CD4-positive, alpha-beta T cell (primary cell): ENCODE measurements at regions not wholly inside any gene's neighbourhood (a gene's known extent, or its start where the extent isn't known, plus 50 kb on each side); places are given as distances from the start of the nearest gene placed in this dataset.

Experiments used
- ATAC-seq: fragments of 200-7000 bp; cut with Tn5 transposase; one replicate; pipeline ENCODE4 v1.10.0; 2022; ENCODE audit warnings: mild to moderate bottlenecking; ENCODE audit not compliant: poor library complexity
- CTCF ChIA-PET: fragments of 350-600 bp; sonication (Branson Sonifier 250); formaldehyde crosslinking; loops from one replicate; lab custom pipeline; 2021; ENCODE audit warnings: antibody characterized with exemption, inconsistent platforms; lab: Charles Lee
- POLR2A ChIA-PET: fragments of 350-600 bp; sonication (Branson Sonifier 250); formaldehyde crosslinking; loops from one replicate; lab custom pipeline; 2021; ENCODE audit warnings: antibody characterized with exemption, inconsistent platforms; lab: Charles Lee
- DNase-seq, 14 experiments: peaks; one replicate each; pipeline ENCODE4 v3.0.0-alpha.2; 2013 to 2020; ENCODE audit warnings: mixed read lengths in 2 of 14
- H3K27ac ChIP-seq, 2 donors: one replicate each; pipeline versions ENCODE4 v1.5.1 to v1.7.0; 2013; ENCODE audit warnings: low read length in 2 of 2, low read depth in 1 of 2, mild to moderate bottlenecking in 1 of 2
- H3K27me3 ChIP-seq, 2 experiments: 1 replicate in 1 of 2; 2 replicates in 1 of 2; pipeline versions ENCODE4 v1.6.1 to v1.7.0; 2013; ENCODE audit warnings: low read length in 2 of 2, control low read depth in 1 of 2, mild to moderate bottlenecking in 1 of 2, moderate library complexity in 1 of 2; ENCODE audit not compliant: insufficient read depth in 2 of 2, control insufficient read depth in 1 of 2
- H3K36me3 ChIP-seq: one replicate; pipeline ENCODE4 v1.6.1; 2013; ENCODE audit warnings: low read length, control low read depth; ENCODE audit not compliant: insufficient read depth
- H3K4me1 ChIP-seq: one replicate; pipeline ENCODE4 v1.6.1; 2013; ENCODE audit warnings: low read length, control low read depth; ENCODE audit not compliant: insufficient read depth
- H3K4me3 ChIP-seq: one replicate; pipeline ENCODE4 v1.5.1; 2013; ENCODE audit warnings: mild to moderate bottlenecking, low read length, moderate library complexity
- H3K9me3 ChIP-seq, 2 experiments: 1 replicate in 1 of 2; 2 replicates in 1 of 2; pipeline versions ENCODE4 v1.6.1 to v1.7.0; 2013; ENCODE audit warnings: low read length in 2 of 2, mild to moderate bottlenecking in 2 of 2, control low read depth in 1 of 2, moderate library complexity in 1 of 2; ENCODE audit not compliant: control insufficient read depth in 1 of 2, insufficient read depth in 1 of 2
- H3K27ac Mint-ChIP-seq: one replicate; pipeline ENCODE4 v1.8.0; 2020; ENCODE audit warnings: mixed read lengths
- H3K27me3 Mint-ChIP-seq: one replicate; pipeline ENCODE4 v1.8.0; 2021; ENCODE audit warnings: mixed read lengths
- H3K36me3 Mint-ChIP-seq: one replicate; pipeline ENCODE4 v1.8.0; 2021; ENCODE audit warnings: low read depth, mixed read lengths
- H3K4me1 Mint-ChIP-seq: one replicate; pipeline ENCODE4 v1.8.0; 2021; ENCODE audit warnings: low read depth, mixed read lengths
- H3K4me3 Mint-ChIP-seq: one replicate; pipeline ENCODE4 v1.8.0; 2020; ENCODE audit warnings: mild to moderate bottlenecking, mixed read lengths
- H3K9me3 Mint-ChIP-seq: one replicate; pipeline ENCODE4 v1.8.0; 2020; ENCODE audit warnings: mixed read lengths
- CTCF ChIP-seq: fragments of 200-600 bp; IDR thresholded peaks from one replicate; pipeline ENCODE4 v1.8.0; 2022; ENCODE audit warnings: antibody characterized with exemption, mild to moderate bottlenecking
- intact Hi-C, 2 experiments: fragments of 100-400 bp; cut with DNase I in 1 of 2; cut with micrococcal nuclease in 1 of 2; formaldehyde crosslinking; loops; one replicate each; pipeline versions ENCODE4 v1.15.1 to v1.9.0; 2023 to 2025; cut with DNase I, micrococcal nuclease

- Mint-ChIP-seq H3K4me1 (peaks cover 4% of the 10 kb centered on the region), H3K27me3 (peaks cover 51% of the 10 kb centered on the region), H3K36me3 (no peaks in the 10 kb centered on the region), H3K9me3 (no peaks in the 10 kb centered on the region), H3K4me3 (no peak overlapping the region), H3K27ac (no peak overlapping the region)
- ATAC-seq = no peak
- H3K27me3 ChIP-seq = peaks cover 17 to 32% of the 10 kb centered on the region in 2 experiments
- CTCF ChIA-PET = no interaction called here
- DNase-seq = no peak
- H3K36me3 ChIP-seq = no peaks in the 10 kb centered on the region
- H3K27ac ChIP-seq = no peak overlapping the region
- H3K4me1 ChIP-seq = no peaks in the 10 kb centered on the region
- H3K9me3 ChIP-seq = peaks cover 0 to 4% of the 10 kb centered on the region in 2 experiments
- POLR2A ChIA-PET = no interaction called here
- no peak overlapping the region for H3K4me3 ChIP-seq
- TF ChIP-seq CTCF = no peak
- intact Hi-C loops = no loop called here
These were observed 62.3 kb upstream of the STARD13 start for GRCh38 chr13:33347861-33348260.

GRCh38 chr13:33348366-33348765 is 62.8 kb upstream of the STARD13 start:
- Histone ChIP-seq H3K36me3 (no peaks in the 10 kb centered on the region), H3K4me1 (no peaks in the 10 kb centered on the region), H3K27ac (no peak overlapping the region), H3K4me3 (no peak overlapping the region), H3K27me3 (peaks cover 19 to 37% of the 10 kb centered on the region in 2 experiments), H3K9me3 (peaks cover 0 to 4% of the 10 kb centered on the region in 2 experiments)
- ChIA-PET POLR2A (no interaction called here), CTCF (no interaction called here)
- no peak overlapping the region for H3K4me3 Mint-ChIP-seq
- DNase-seq (no peak), ATAC-seq (no peak)
- peaks cover 4% of the 10 kb centered on the region for H3K4me1 Mint-ChIP-seq
- no peaks in the 10 kb centered on the region for H3K9me3 Mint-ChIP-seq
- intact Hi-C loops = no loop called here
- H3K27ac Mint-ChIP-seq = no peak overlapping the region
- H3K27me3 Mint-ChIP-seq = peaks cover 56% of the 10 kb centered on the region
- no peak for TF ChIP-seq CTCF
- H3K36me3 Mint-ChIP-seq = no peaks in the 10 kb centered on the region

- no peaks in the 10 kb centered on the region for H3K36me3 ChIP-seq
- no peak overlapping the region for H3K4me3 ChIP-seq
- no peak overlapping the region for H3K27ac ChIP-seq
- Mint-ChIP-seq H3K4me1 (peaks cover 4% of the 10 kb centered on the region), H3K4me3 (no peak overlapping the region), H3K27ac (no peak overlapping the region), H3K9me3 (no peaks in the 10 kb centered on the region), H3K27me3 (peaks cover 67% of the 10 kb centered on the region), H3K36me3 (no peaks in the 10 kb centered on the region)
- ChIA-PET POLR2A (no interaction called here), CTCF (no interaction called here)
- H3K27me3 ChIP-seq = peaks cover 19 to 44% of the 10 kb centered on the region in 2 experiments
- TF ChIP-seq CTCF = no peak
- no peak for ATAC-seq
- no peak for DNase-seq
- peaks cover 0 to 4% of the 10 kb centered on the region in 2 experiments for H3K9me3 ChIP-seq
- intact Hi-C loops = no loop called here
- no peaks in the 10 kb centered on the region for H3K4me1 ChIP-seq
These were observed 63.9 kb upstream of the STARD13 start for GRCh38 chr13:33349288-33349985.
